GM12892 (cell line): ENCODE measurements at regions not wholly inside any gene's neighbourhood (a gene's known extent, or its start where the extent isn't known, plus 50 kb on each side); places are given as distances from the start of the nearest gene placed in this dataset.

ENCODE experiments used
- POLR2A ChIP-seq: IDR thresholded peaks from 2 replicates; pipeline ENCODE4 v1.6.1; 2011; ENCODE audit warnings: low read depth, low read length, control low read depth
- POLR2AphosphoS5 ChIP-seq: IDR thresholded peaks from 2 replicates; pipeline ENCODE4 v1.6.1; 2011; ENCODE audit warnings: low read depth, low read length, control low read depth
- TAF1 ChIP-seq: IDR thresholded peaks from 2 replicates; pipeline ENCODE4 v1.6.1; 2011; ENCODE audit warnings: low read depth, mild to moderate bottlenecking, control low read depth, low read length, borderline replicate concordance

DNA sequence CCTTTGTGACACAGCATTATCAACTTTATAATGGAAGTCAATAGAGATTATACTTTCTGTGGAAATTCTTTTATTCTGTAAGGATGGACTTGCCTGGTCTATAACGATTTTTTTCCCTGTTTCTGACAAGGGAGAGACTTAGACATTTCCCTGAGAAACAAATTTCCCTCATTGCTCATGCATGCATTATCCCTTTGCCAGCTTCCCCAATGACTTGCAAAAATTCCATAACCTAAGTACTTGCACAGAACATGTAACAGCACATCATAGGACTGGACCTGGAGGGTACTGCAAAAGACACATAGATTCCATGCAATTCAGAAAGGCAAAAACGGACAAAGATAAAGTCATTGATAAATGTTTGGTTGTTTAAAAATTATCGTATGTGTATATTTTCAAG, 166.7 kb downstream of the FHIP1A start:
- no peak for TF ChIP-seq POLR2A
- TF ChIP-seq POLR2AphosphoS5 = no peak
- no peak for TF ChIP-seq TAF1
